GM12875 (cell line): ENCODE measurements at regions not wholly inside any gene's neighbourhood (a gene's known extent, or its start where the extent isn't known, plus 50 kb on each side); places are given as distances from the start of the nearest gene placed in this dataset.

Source experiments
- H3K4me3 ChIP-seq: one replicate; pipeline ENCODE4 v1.5.1; 2011; ENCODE audit warnings: low read depth, low read length, control low read depth
- TF ChIP-seq, protein P1 (sequence below): IDR thresholded peaks from 2 replicates; pipeline ENCODE4 v1.5.1; 2011; ENCODE audit warnings: low read depth, mild to moderate bottlenecking, control low read depth, inconsistent platforms, low read length, moderate library complexity, borderline replicate concordance; ENCODE audit not compliant: insufficient read depth

DNA sequence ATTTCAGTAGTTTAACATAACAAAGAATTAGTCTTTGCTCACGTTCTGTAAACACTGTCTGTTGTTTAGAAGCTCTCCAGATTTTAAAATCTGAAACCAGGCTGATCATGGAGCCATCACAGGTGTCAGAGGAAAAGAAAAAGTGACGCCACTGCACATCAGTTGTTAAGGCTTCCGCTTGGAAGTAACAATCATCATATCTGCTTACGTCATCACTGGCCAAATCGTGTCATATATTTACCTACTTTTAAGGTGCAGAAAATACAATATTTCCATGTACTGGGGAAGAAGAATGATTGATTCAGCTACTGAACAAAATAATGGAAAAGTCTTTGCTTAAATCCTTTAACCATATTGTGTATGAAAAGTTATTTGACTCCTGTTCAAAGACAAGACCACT, 382.6 kb upstream of the MC4R start:
- TF ChIP-seq, protein P1, sequence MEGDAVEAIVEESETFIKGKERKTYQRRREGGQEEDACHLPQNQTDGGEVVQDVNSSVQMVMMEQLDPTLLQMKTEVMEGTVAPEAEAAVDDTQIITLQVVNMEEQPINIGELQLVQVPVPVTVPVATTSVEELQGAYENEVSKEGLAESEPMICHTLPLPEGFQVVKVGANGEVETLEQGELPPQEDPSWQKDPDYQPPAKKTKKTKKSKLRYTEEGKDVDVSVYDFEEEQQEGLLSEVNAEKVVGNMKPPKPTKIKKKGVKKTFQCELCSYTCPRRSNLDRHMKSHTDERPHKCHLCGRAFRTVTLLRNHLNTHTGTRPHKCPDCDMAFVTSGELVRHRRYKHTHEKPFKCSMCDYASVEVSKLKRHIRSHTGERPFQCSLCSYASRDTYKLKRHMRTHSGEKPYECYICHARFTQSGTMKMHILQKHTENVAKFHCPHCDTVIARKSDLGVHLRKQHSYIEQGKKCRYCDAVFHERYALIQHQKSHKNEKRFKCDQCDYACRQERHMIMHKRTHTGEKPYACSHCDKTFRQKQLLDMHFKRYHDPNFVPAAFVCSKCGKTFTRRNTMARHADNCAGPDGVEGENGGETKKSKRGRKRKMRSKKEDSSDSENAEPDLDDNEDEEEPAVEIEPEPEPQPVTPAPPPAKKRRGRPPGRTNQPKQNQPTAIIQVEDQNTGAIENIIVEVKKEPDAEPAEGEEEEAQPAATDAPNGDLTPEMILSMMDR: no peak
- H3K4me3 ChIP-seq: no peak overlapping the region

DNA sequence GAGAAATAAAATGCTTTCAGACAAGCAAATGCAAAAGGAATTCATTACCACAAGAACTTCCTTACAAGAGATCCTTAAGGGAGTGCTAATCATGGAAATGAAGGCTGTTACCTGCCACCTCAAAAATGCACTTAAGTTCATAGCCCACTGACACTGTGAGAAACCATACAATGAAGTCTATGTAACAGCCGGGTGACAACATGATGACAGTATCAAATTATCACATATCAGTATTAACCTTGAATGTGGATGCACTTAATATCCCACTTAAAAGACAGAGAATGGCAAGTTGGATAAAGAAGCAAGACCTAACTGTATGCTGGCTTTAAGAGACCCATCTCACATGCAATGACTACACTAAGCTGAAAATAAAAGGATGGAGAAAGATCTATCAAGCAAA, 403.4 kb upstream of the MC4R start:
- no peak overlapping the region for H3K4me3 ChIP-seq
- TF ChIP-seq, protein P1: no peak

DNA sequence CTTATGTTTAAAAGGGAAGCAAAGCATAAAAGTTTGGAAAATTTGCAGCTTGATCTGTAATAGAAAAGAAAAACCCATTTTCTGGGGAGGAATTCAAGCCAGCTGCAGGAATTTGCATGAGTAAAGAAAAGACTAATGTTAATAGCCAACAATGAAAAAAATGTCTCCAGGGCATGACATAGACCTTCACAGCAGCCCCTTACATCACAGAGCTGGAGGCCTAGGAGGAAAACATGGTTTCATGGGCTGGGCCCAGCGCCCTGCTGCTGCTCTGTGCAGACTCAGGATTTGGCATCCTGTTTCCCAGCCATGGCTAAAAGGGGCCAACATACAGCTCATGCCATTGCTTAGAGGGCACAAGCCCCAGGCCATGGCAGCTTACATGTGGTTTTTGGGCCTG, 411.6 kb upstream of the MC4R start:
- H3K4me3 ChIP-seq: no peak overlapping the region
- TF ChIP-seq, protein P1: no peak

DNA sequence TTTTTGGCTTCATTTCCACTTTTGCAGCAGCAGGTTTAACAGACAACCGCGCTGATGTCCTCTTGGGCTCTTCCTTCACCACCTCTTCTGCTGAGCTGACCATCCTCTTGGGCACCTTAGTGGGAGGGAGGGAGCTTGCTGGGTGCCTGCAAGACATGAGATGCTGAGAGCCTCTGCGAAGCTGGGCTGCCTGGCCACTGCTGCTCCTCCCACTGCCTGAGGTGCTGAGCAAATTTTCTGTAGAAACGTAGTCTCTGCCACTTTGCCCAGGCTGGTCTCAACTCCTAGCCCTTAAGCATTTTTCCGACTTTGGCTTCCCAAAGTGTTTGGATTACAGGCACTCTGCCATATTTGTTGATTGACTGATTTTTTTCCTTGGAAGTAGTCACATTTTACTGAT, 422.2 kb upstream of the MC4R start:
- no peak overlapping the region for H3K4me3 ChIP-seq
- TF ChIP-seq, protein P1: no peak

DNA sequence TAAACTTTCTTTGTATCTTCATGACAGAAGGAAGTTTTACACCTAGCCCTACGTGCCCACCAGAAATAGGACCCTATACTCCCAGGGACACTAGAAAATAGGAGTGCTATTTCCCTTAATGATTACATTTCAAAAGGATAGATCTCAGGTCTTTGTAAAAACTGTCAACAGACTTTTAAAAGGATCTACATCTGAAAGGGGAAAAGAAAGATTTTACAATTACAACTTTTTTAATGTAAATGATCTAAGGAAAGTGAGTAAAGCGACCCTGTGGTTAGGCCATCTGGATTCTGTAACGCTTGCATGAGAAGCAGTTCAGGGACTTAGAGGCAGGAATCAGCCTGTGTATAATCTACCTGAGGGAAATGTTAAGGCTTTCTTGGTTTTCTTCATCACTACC, 431.8 kb upstream of the MC4R start:
- TF ChIP-seq, protein P1: no peak

DNA sequence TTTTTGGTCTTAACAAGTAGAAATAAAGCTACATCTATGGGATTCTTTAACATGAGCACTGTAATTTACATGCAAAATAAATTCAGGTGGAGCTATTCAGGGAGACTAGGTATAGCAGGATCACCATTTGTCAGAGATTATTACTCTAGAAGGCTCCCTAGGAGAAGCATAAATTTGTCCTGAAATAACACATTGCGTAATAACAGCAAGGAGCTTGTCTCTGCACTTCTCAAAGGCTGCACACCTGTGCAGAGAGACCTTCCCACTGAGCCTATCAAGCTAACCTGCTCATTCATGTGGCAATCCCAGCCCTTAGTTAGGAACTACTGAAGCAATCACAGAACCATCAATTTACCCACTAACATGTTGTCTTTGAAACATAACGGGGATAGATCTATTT, 437.4 kb upstream of the MC4R start:
- TF ChIP-seq, protein P1: no peak
- no peak overlapping the region for H3K4me3 ChIP-seq

More for the DNA sequence above, 431.8 kb upstream of the MC4R start:
- H3K4me3 ChIP-seq: no peak overlapping the region

DNA sequence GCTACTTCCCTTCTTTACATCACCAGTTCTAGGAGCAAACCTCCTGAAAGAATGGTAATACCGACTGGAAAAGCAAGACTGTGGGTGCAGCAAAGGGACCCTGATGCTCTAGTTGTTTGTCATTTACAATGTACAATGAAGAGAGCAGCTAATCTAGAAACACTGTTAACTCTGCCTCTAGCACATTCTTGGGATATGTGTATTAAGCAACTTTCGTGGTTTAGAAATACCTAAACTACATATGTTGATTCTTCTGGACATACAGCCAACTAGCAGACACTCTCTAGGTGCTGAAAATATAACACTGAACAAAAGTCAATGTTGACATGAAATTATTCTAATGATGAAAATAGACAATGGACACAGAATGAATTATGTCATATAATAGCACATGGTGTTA, 440.3 kb upstream of the MC4R start:
- TF ChIP-seq, protein P1: no peak
- H3K4me3 ChIP-seq: no peak overlapping the region
